HT-29 (cell line): ENCODE measurements at regions not wholly inside any gene's neighbourhood (a gene's known extent, or its start where the extent isn't known, plus 50 kb on each side); places are given as distances from the start of the nearest gene placed in this dataset.
"Not testable (repeated sequence)": the region's sequence is repeated elsewhere in the genome, so short reads cannot be mapped to it uniquely, and the experiment has no call there.

ENCODE experiments used
- DNase-seq: peaks from one replicate; pipeline ENCODE4 v3.0.0-alpha.2; 2015; ENCODE audit warnings: low spot score

DNA sequence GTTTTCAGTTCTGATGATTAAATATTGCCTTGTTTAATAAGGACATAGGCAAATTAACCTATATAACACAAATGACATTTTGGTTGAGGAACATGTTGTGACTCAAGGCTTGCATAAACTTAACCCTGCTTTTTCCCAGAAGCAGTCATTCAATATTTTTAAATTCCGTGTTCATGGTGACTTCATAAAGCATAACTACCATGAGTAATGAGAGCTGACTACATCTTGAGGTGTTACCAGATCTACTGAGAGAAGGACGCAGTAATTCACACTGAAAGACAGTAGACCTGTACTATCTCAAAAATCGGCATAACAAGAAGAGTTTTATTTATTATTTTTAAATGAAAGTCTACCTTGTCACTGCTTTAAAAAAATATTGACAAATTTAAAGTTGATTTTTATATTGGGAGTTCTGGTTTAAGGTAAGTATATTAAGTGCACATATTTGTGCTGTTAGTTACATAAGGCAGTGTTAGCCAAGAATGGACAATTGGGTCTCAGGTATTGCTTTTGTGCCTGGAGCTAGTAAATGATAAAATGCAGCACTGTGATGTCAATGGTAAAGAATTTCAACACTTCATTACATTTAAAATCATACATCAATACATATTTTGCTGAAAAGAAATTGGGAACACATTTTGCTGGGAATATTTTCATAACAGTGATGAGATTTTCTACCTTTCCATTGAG, 1198.5 kb downstream of the FSCB start:
- DNase-seq, result no peak

DNA sequence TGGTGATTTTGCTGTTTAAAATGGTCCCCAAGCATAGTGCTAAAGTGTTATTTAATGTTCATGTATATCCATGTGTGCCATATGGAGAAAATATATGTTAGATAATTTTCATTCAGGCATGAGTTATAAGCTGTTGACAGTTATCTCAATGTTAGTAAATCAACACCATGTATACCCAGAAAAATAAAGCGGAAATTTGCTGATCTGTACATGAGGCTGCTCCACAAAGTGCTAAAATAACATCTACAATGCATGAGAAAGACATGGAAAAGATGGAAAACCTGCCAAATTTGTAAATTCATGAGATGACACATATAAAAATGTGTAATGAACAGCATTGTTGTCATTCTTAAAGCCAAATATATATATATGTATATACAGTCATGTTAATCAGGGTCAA, 1199.2 kb downstream of the FSCB start:
- no peak for DNase-seq

GRCh38 chr14:43306053-43306452, 1201.0 kb downstream of the FSCB start:
- no peak for DNase-seq

- no peak for DNase-seq
Measured at GRCh38 chr14:43297794-43298193, 1209.3 kb downstream of the FSCB start.

DNA sequence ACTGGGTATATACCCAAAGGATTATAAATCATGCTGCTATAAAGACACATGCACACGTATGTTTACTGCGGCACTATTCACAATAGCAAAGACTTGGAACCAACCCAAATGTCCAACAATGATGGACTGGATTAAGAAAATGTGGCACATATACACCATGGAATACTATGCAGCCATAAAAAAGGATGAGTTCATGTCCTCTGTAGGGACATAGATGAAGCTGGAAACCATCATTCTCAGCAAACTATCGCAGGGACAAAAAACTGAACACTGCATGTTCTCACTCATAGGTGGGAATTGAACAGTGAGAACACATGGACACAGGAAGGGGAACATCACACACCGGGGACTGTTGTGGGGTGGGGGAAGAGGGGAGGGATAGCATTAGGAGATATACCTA, 1211.0 kb downstream of the FSCB start:
- DNase-seq, result not testable (repeated sequence)

- DNase-seq, result no peak
Measured at GRCh38 chr14:43285575-43285974, 1221.5 kb downstream of the FSCB start.

DNA sequence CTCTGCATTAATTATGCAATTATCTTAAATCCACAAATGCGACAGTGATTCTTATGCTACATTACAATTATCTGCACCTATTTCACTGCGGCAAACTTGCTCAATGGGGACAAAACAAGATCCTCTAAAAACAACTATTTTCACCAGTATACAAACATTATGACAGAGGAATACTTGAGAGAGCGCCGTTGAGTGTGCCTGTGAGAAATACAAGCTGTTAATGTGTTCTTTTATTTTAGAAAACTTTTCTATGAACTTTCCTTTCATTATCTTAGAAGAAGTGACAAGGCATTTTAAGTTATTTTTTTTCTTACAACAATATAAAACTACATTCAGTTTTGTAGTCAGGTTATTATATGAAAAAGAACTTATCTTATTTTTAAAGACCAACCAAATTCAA, 1247.0 kb downstream of the FSCB start:
- DNase-seq, result no peak

- DNase-seq, result no peak
Measured at GRCh38 chr14:43258396-43258795, 1248.7 kb downstream of the FSCB start.

GRCh38 chr14:43256996-43257395, 1250.1 kb downstream of the FSCB start:
- DNase-seq, result not testable (repeated sequence)

GRCh38 chr14:43252866-43253265, 1254.2 kb downstream of the FSCB start:
- no peak for DNase-seq

DNA sequence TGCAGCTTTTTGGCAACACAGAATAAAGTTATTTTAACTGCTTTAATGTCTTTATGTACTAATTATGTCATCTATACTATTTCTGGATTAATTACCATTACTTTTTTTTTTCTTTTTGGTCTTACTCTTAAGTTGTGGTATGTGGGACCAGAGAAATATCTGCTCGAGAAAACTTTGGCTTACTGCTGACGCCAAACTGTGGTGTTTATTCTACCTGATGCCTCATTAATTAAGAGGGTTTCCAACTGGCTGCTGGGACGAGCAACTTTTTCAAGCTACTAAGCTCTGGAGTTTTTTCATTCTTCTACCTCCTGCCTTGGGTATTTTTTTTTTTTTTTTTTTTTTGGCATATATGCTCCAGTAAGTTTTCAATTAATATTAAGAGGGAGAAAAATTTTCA, 1257.5 kb downstream of the FSCB start:
- no peak for DNase-seq

GRCh38 chr14:43249116-43249515, 1258.0 kb downstream of the FSCB start:
- DNase-seq, result no peak

GRCh38 chr14:43247877-43248276, 1259.2 kb downstream of the FSCB start:
- DNase-seq, result no peak

DNA sequence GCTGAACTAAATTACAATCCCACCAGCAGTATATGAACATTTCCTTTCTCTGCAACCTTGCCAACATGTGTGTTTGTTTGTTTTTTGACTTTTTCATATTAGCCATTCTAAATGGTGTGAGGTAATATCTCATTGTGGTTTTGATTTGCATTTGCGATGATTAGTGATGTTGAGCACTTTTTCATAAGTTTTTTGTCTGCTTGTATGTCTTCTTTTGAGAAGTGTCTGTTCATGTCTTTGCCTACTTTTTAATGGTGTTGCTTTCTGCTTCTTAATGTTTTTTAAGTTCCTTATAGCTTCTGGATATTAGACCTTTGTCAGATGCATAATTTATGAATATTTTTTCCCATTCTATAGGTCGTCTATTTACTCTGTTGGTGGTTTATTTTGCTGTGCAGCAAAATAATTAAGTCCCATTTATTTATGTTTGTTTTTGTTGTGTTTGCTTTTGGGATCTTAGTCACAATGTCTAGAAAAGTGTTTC, 1262.9 kb downstream of the FSCB start:
- no peak for DNase-seq

DNA sequence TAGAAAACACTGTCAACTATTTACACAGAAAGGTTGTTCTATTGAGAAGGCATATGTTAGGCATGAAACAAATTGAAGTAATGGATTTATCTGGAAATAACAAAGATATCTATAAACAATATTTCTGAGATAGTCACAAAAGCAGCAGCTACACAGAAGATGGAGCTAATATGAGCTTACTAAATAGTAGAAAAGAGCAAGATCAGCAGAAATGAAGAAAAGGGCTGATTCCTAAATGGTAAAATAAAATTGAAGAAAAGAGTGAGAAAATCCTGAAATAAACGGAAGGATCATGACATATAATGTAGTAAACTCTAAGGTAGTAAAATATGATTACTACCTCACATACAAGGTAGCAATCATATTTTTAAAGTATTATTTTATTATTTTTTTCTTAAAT, 1263.9 kb downstream of the FSCB start:
- no peak for DNase-seq

GRCh38 chr14:43232261-43232660, 1274.8 kb downstream of the FSCB start:
- DNase-seq, result no peak

- DNase-seq, result no peak
Measured at GRCh38 chr14:43215524-43215923, 1291.6 kb downstream of the FSCB start.

GRCh38 chr14:43207189-43207588, 1299.9 kb downstream of the FSCB start:
- no peak for DNase-seq

DNA sequence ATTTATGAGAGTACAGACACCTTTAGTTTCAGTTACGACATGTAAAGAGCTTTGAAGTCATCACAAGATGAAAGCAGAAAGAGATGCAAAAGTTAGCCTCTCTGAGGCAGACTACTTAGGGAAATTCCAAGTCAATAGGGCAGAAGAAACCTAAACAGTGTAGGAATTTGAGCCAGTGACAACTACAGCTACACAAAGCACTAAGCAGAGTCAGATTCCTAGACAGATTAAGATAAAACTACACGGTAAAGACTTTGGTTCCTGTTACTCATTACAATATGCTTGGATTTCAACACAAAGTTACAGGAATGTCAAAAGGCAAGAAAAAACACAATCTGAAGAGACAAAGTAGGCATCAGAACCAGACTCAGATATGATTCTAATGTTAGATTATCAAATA, 1302.3 kb downstream of the FSCB start:
- DNase-seq, result no peak

DNA sequence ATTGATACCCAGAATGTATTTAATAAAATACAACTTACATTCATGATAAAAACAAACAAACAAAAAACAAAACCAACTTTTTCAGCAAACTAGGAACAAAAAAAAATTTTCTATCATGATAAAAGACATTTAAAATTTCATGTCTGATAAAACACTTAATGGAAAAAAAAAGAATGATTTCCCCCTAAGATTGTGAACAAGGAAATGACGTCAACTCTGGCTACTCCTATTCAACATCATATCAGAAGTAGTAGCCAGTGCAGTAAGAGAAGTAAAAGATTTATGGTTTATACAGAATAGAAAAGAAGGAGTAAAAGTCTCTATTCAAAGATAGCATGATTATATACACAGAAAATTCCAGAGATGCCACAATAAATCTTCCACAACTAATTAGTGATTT, 1306.6 kb downstream of the FSCB start:
- DNase-seq, result no peak

- no peak for DNase-seq
Measured at GRCh38 chr14:43198465-43198864, 1308.6 kb downstream of the FSCB start.

DNA sequence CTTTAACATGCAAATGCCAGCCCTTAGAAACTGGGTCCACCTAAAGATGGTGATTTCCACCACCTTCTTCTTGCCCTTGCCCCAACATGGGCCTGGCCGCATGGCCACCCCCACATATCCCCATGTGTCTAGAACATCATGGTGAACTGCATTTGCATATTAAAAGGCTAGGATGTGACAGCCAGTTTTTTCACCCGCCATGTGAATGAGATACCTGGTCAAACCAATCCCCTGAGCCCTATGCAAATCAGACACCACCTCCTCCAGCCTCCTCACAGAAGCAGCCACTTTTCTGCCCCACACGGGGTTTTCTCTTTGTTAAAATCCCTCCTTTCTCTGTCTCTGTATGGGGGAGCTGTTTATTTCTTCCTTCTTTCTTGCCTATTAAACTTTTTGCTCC, 1322.5 kb downstream of the FSCB start:
- DNase-seq, result no peak

DNA sequence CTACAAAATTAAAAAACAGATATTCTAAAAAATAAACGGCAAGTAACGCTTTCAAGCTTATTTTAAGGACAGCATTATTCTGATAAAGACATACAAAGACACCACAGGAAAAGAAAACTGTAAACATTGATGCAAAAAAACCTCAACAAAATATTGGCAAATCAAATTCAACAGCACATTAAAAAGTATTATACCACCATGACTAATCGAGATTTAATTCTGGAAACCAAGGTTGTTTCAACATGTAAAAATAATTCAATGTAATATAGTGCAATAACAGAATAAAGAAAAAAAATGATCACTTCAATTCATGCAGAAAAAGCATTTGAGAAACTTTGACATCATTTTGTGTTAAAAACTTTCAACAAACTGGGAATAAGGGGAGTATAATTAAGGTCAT, 1323.2 kb downstream of the FSCB start:
- no peak for DNase-seq

GRCh38 chr14:43175896-43176295, 1331.2 kb downstream of the FSCB start:
- DNase-seq, result no peak
